ENCODE measurements at regions not wholly inside any gene's neighbourhood (a gene's known extent, or its start where the extent isn't known, plus 50 kb on each side); places are given as distances from the start of the nearest gene placed in this dataset.

DNA sequence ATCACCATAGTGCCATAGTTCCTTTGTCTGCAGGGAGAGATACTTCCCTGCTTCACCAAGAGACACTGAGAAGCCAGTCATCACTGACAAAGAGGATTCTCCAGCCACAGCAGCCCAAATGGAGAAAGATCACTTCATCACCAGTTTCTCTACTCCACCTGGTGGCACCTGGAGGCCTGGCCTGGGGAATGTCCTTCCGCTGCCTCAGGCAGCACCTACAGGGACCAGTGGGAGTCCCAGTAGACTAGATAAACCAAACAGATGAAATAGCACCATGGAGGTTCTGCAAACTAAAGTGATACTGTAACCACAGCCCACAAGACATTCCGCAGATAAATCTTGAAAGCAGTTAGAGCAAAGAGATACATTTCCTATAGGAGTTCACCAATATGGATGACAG, 266.5 kb downstream of the C6orf118 start:
- TF ChIP-seq, protein P1, sequence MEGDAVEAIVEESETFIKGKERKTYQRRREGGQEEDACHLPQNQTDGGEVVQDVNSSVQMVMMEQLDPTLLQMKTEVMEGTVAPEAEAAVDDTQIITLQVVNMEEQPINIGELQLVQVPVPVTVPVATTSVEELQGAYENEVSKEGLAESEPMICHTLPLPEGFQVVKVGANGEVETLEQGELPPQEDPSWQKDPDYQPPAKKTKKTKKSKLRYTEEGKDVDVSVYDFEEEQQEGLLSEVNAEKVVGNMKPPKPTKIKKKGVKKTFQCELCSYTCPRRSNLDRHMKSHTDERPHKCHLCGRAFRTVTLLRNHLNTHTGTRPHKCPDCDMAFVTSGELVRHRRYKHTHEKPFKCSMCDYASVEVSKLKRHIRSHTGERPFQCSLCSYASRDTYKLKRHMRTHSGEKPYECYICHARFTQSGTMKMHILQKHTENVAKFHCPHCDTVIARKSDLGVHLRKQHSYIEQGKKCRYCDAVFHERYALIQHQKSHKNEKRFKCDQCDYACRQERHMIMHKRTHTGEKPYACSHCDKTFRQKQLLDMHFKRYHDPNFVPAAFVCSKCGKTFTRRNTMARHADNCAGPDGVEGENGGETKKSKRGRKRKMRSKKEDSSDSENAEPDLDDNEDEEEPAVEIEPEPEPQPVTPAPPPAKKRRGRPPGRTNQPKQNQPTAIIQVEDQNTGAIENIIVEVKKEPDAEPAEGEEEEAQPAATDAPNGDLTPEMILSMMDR (optimal IDR thresholded peaks at IDR 0.05 in 1 of 3, IDR thresholded peaks at IDR 0.05 in 1 of 3, conservative IDR thresholded peaks at IDR 0.05 in 1 of 3; ENCODE audit: extremely low read depth in 1 of 3, insufficient read depth in 2 of 3, low read length in 3 of 3): no peak
- no peak for TF ChIP-seq EZH2 (IDR thresholded peaks at IDR 0.05; ENCODE audit: low read length)

All from keratinocyte (primary cell).